BLaER1 treated with 17β-estradiol and CSF1 and Interleukin-3, amounts not matched to agents 10 nM and 100 nM (cell line): ENCODE measurements at regions not wholly inside any gene's neighbourhood (a gene's known extent, or its start where the extent isn't known, plus 50 kb on each side); places are given as distances from the start of the nearest gene placed in this dataset.
"Not testable (repeated sequence)": the region's sequence is repeated elsewhere in the genome, so short reads cannot be mapped to it uniquely, and the experiment has no call there.

Experiments used
- H3K27ac ChIP-seq, 11 experiments: shearing (Covaris generic); formaldehyde crosslinking; 2 replicates each; pipeline ENCODE4 v1.8.1; 2022
- H3K27me3 ChIP-seq, 11 experiments: shearing (Covaris generic); formaldehyde crosslinking; 2 replicates each; pipeline ENCODE4 v1.8.1; 2022
- H3K36me3 ChIP-seq, 11 experiments: shearing (Covaris generic); formaldehyde crosslinking; 2 replicates each; pipeline ENCODE4 v1.8.1; 2022
- H3K4me1 ChIP-seq, 10 experiments: shearing (Covaris generic); formaldehyde crosslinking; 2 replicates each; pipeline ENCODE4 v1.8.1; 2022
- H3K4me2 ChIP-seq, 11 experiments: shearing (Covaris generic); formaldehyde crosslinking; 2 replicates each; pipeline ENCODE4 v1.8.1; 2022
- H3K4me3 ChIP-seq, 10 experiments: shearing (Covaris generic); formaldehyde crosslinking; 2 replicates each; pipeline ENCODE4 v1.8.1; 2022
- H3K9ac ChIP-seq, 11 experiments: shearing (Covaris generic); formaldehyde crosslinking; 2 replicates each; pipeline ENCODE4 v1.8.1; 2022
- H3K9me3 ChIP-seq, 11 experiments: shearing (Covaris generic); formaldehyde crosslinking; replicated peaks in 1 of 11; 2 replicates each; pipeline ENCODE4 v1.8.1; 2022
- H4K20me1 ChIP-seq, 11 experiments: shearing (Covaris generic); formaldehyde crosslinking; 2 replicates each; pipeline ENCODE4 v1.8.1; 2022
- Cebpa-rat ChIP-seq, 11 experiments: shearing (Covaris generic); IDR thresholded peaks; 2 replicates each; pipeline ENCODE4 v1.8.1; 2022

DNA sequence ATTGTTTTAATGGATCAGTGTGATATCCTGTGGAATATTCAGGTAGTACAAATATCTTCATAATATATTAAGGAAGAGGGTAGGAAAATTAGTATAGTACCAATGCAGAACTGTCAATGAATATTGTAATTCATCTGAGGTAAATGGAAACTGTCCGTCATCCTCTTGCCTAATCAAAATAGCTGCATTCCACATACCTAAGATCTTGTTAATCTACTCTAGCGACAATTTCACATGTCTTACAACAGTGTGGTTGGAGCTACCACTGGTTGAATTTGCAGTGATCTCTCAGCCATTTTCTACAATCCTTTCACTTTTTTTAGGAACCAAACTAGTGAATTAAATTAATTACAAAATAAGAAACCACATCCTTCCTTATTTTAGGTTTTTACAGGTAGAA, 117.5 kb downstream of the PCDH18 start:
- H3K9me3 ChIP-seq = no peaks in the 10 kb centered on the region
- no peaks in the 10 kb centered on the region for H3K4me1 ChIP-seq
- H3K9ac ChIP-seq = no peak overlapping the region
- H3K27me3 ChIP-seq = no peaks in the 10 kb centered on the region
- TF ChIP-seq Cebpa-rat (IDR thresholded peaks at IDR 0.05) = no peak
- no peak overlapping the region for H3K4me3 ChIP-seq
- no peaks in the 10 kb centered on the region for H4K20me1 ChIP-seq
- H3K27ac ChIP-seq = no peak overlapping the region
- H3K4me2 ChIP-seq = no peak overlapping the region
- no peaks in the 10 kb centered on the region for H3K36me3 ChIP-seq

DNA sequence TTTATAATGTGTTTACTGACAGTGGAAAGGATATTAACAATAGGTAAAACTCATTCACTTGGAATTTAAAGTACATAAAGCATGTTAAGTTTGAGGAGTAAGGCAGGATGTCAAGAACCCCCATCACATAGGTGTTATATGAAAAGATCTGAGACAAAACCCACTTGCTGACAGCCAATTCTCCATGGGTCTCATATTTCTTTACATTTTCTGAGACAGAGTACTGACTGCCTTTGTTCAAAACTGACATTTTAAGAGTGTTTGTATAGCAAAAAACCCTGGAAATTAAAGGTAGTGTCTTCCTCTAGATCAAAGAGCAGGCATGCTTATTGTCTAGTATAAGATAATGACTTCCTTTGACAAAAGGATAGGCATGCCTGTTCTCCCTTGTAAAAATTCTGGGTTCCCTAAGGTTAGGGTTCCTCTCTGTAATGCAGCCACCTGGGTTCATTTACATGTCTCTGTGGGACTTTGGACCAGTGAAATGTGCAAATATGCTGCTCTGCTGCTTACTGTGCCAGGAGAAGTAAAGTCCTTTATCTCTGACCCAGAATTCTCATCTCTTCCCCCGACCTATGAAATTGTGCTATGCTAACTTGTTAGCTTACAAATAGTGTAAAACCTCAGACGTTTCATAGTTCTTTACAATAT, 123.6 kb downstream of the PCDH18 start:
- Histone ChIP-seq H3K27ac (no peak overlapping the region), H3K36me3 (no peaks in the 10 kb centered on the region), H3K9ac (no peak overlapping the region), H3K4me2 (no peak overlapping the region), H3K4me1 (no peaks in the 10 kb centered on the region), H3K9me3 (no peaks in the 10 kb centered on the region), H4K20me1 (no peaks in the 10 kb centered on the region), H3K27me3 (no peaks in the 10 kb centered on the region), H3K4me3 (no peak overlapping the region)
- TF ChIP-seq Cebpa-rat (IDR thresholded peaks at IDR 0.05) = no peak

DNA sequence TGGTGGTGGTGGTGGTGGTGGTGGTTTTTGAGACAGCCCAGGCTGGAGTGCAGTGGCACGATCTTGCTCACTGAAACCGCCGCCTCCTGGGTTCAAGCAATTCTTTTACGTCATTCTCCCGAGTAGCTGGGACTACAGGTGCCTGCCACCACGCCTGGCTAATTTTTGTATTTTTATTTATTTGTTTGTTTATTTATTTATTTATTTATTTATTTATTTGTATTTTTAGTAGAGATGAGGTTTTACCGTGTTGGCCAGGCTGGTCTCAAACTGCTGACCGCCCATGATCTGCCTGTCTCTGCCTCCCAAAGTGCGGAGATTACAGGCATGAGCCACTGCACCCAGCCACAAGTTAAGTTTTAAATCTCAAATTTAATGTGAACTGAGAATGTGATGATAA, 126.5 kb downstream of the PCDH18 start:
- not testable (repeated sequence) for H3K27ac ChIP-seq, H3K9me3 ChIP-seq, H3K36me3 ChIP-seq, H4K20me1 ChIP-seq, H3K4me1 ChIP-seq, H3K4me2 ChIP-seq, H3K9ac ChIP-seq, H3K4me3 ChIP-seq, H3K27me3 ChIP-seq

DNA sequence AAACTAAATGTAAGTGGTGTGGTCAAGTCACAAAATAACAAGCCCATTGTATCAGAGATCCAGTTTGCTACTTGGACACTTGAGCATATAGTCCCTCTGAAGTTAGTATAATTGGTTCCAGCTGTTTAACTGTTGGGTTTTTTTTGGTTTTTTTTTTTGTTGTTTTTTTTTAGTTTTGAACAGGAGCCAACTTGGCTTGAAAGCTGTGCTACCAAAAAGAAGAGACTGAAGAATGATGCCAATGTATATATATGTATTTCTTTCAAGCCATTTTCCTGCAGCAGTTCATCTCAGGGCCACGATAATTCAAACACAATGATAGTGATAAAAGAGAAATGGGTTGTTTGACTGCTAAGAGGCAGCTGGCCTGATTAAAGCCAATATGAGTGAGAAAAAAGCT, 138.3 kb downstream of the PCDH18 start:
- H3K9ac ChIP-seq = no peak overlapping the region
- no peaks in the 10 kb centered on the region for H3K36me3 ChIP-seq
- no peak overlapping the region for H3K4me3 ChIP-seq
- no peaks in the 10 kb centered on the region for H4K20me1 ChIP-seq
- H3K4me2 ChIP-seq = no peak overlapping the region
- no peak for TF ChIP-seq Cebpa-rat (IDR thresholded peaks at IDR 0.05)
- no peaks in the 10 kb centered on the region for H3K27me3 ChIP-seq
- no peak overlapping the region for H3K27ac ChIP-seq
- H3K4me1 ChIP-seq = no peaks in the 10 kb centered on the region
- no peaks in the 10 kb centered on the region for H3K9me3 ChIP-seq

DNA sequence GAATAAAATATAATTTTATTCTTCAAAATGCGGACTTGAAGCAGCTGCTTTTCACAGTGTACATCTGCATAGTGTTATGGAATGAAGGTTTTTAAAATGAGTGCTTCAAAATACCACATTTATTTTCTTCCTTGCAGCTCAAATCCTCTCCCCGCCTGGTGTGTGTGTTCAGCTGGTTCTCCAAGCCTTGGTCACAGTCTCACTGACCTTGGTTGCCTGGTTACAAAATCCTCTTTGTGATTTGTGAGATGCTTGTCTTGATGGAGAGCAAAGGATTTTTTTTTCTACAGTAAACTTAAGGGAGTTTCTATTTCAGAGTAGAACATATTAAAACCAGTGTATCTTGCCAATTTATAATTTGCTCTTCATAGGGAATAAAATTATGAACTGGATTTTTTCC, 139.2 kb downstream of the PCDH18 start:
- no peak overlapping the region for H3K4me2 ChIP-seq
- H3K9ac ChIP-seq = no peak overlapping the region
- no peaks in the 10 kb centered on the region for H4K20me1 ChIP-seq
- H3K36me3 ChIP-seq = no peaks in the 10 kb centered on the region
- no peaks in the 10 kb centered on the region for H3K4me1 ChIP-seq
- H3K27me3 ChIP-seq = no peaks in the 10 kb centered on the region
- no peak overlapping the region for H3K4me3 ChIP-seq
- no peak for TF ChIP-seq Cebpa-rat (IDR thresholded peaks at IDR 0.05)
- H3K9me3 ChIP-seq = no peaks in the 10 kb centered on the region
- no peak overlapping the region for H3K27ac ChIP-seq

DNA sequence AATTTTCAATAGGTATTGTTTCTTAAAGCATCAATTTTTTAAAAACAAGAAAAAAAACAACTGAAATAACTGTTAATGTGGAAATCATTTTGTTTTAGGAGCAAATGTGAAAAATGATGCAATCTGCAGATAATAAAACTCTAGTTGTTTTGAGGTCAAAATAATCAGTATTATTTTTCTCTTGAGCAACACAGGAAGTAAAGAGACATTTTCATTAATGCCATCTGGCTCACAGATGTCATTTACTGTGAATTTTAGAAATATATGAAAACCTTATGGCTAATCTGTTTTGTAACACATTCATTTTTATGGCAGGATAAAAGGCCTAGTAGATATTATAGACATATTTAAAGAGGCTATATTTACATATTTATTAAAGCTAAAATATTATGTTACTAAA, 141.6 kb downstream of the PCDH18 start:
- H3K27ac ChIP-seq = peak overlapping the region in 2 of 11 experiments; percentile 2 to 10; a peak in 1 of 22 replicates
- no peak overlapping the region for H3K4me3 ChIP-seq
- no peak overlapping the region for H3K4me2 ChIP-seq
- TF ChIP-seq Cebpa-rat (IDR thresholded peaks at IDR 0.05) = no peak
- no peak overlapping the region for H3K9ac ChIP-seq
- no peaks in the 10 kb centered on the region for H3K4me1 ChIP-seq
- H4K20me1 ChIP-seq = no peaks in the 10 kb centered on the region
- no peaks in the 10 kb centered on the region for H3K27me3 ChIP-seq
- no peaks in the 10 kb centered on the region for H3K36me3 ChIP-seq
- no peaks in the 10 kb centered on the region for H3K9me3 ChIP-seq

DNA sequence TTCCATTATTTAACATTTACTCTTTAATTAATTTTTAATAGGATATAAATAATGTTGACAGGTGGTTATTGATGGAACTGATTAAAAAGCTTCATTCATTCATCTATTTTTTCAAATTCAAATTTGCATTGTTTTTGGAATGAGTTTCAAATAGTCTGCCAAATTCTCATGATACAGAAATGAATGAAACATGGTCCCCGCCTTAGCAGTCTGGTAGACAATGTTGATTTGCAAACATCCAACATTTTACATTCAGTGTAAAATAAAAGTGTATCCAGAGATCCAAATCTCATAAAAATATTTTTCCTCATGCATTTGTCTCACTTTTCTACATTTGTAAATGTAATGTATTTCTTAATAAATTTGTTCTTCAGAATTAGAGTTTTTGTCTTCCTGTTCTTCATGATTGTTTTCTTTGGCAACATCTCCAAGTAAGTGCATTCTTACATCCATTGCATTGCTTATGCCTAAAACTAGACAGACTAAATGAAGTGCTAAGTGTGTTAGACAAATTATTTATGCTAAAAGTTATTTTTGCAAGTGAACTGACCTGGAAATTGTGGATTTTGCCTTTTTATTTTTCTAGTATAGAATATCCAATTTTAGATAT, 142.3 kb downstream of the PCDH18 start:
- no peak overlapping the region for H3K4me3 ChIP-seq
- TF ChIP-seq Cebpa-rat (IDR thresholded peaks at IDR 0.05) = no peak
- no peaks in the 10 kb centered on the region for H3K36me3 ChIP-seq
- H3K4me2 ChIP-seq = no peak overlapping the region
- no peaks in the 10 kb centered on the region for H3K9me3 ChIP-seq
- no peaks in the 10 kb centered on the region for H3K27me3 ChIP-seq
- no peaks in the 10 kb centered on the region for H3K4me1 ChIP-seq
- H4K20me1 ChIP-seq = no peaks in the 10 kb centered on the region
- peak overlapping the region in 2 of 11 experiments; percentile 2 to 10; a peak in 1 of 22 replicates for H3K27ac ChIP-seq
- H3K9ac ChIP-seq = no peak overlapping the region

DNA sequence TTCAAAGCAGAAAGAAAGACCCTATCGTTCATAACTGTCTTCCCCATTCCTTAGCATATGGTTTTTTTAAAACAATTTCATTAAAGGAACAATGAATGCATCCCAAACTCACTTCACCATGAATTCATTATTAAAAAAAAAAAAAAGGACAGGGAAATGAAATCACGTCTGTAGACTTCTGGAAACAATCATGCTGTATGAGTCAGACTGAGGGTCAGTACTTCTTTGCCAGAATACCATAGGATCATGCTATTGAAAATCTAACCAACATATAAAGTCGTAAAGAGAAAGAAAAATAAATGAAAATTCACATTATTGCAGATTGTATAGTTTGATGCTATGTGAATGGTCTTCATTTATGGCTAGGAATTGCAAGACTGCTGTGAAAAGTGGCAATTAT, 144.4 kb downstream of the PCDH18 start:
- TF ChIP-seq Cebpa-rat (IDR thresholded peaks at IDR 0.05) = no peak
- Histone ChIP-seq H4K20me1 (no peaks in the 10 kb centered on the region), H3K4me3 (no peak overlapping the region), H3K9me3 (no peaks in the 10 kb centered on the region), H3K4me2 (no peak overlapping the region), H3K9ac (no peak overlapping the region), H3K27me3 (no peaks in the 10 kb centered on the region), H3K36me3 (no peaks in the 10 kb centered on the region), H3K27ac (no peak overlapping the region), H3K4me1 (no peaks in the 10 kb centered on the region)

DNA sequence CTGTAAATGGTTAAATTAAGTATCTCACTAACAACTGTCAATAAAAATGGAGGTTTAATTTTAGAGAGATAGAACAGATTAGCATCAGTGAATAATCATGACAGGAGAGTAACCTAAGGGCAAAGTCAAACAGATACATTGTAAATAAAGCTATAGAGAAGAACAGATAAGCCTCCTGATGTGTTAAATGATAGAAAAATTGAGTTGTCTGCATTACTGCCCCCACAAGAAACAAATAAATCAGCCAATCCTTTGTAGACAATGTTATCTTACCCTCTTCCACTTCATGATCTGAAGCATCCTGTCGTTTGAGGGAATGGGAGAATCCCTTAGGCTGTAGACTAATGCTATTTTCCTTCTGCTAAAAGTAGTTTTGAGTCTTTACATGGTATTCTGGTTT, 147.8 kb downstream of the PCDH18 start:
- H3K36me3 ChIP-seq = no peaks in the 10 kb centered on the region
- no peak overlapping the region for H3K27ac ChIP-seq
- no peaks in the 10 kb centered on the region for H3K4me1 ChIP-seq
- H3K27me3 ChIP-seq = no peaks in the 10 kb centered on the region
- H3K4me2 ChIP-seq = no peak overlapping the region
- H3K9me3 ChIP-seq = no peaks in the 10 kb centered on the region
- TF ChIP-seq Cebpa-rat (IDR thresholded peaks at IDR 0.05) = no peak
- H3K9ac ChIP-seq = no peak overlapping the region
- no peaks in the 10 kb centered on the region for H4K20me1 ChIP-seq
- H3K4me3 ChIP-seq = no peak overlapping the region

DNA sequence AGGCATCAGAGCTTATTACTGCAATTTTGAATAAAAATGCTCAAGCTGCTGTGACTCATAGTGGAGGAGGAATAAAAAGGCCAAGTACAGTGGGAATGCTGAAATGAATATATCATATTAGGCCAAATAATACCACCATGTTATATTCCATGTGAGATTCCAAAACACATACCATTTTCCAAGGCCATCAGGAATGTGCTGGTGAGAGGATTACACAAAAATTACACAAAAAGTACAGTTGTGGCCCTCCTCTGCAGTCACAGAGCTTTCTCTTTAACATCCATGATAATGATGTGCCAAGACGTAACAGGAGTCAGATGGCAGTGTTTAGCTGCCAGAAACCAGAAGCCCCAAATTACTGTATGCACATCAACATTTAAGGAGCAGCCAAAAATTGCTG, 153.5 kb downstream of the PCDH18 start:
- Histone ChIP-seq H3K4me3 (no peak overlapping the region), H3K9ac (no peak overlapping the region), H3K27me3 (no peaks in the 10 kb centered on the region), H3K4me2 (no peak overlapping the region), H3K36me3 (no peaks in the 10 kb centered on the region), H4K20me1 (no peaks in the 10 kb centered on the region), H3K9me3 (0 out of 22 replicates have a peak, but pooled peaks cover 0 to 3% (median 0%) of the 10 kb centered on the region in 11 experiments), H3K27ac (no peak overlapping the region), H3K4me1 (peaks cover 0 to 18% (median 0%) of the 10 kb centered on the region in 10 experiments; a peak in 6 of 20 replicates)
- TF ChIP-seq Cebpa-rat (IDR thresholded peaks at IDR 0.05) = no peak
